ENCODE measurements at regions not wholly inside any gene's neighbourhood (a gene's known extent, or its start where the extent isn't known, plus 50 kb on each side); places are given as distances from the start of the nearest gene placed in this dataset.

- TF ChIP-seq POLR2AphosphoS5 (IDR thresholded peaks at IDR 0.05) (no peak), CTCF (IDR thresholded peaks at IDR 0.05) (no peak), POLR2A (IDR thresholded peaks at IDR 0.05) (no peak)
- Histone ChIP-seq H3K9me3 (no peaks in the 10 kb centered on the region), H3K36me3 (no peaks in the 10 kb centered on the region), H3K27ac (no peak overlapping the region), H3K4me1 (replicated peaks) (no peaks in the 10 kb centered on the region), H3K27me3 (replicated peaks; ENCODE audit: insufficient read depth) (no peaks in the 10 kb centered on the region), H3K4me3 (no peak overlapping the region)
- DNase-seq (ENCODE audit: low spot score): no peak
- intact Hi-C loops (cut with DNase I): no loop called here
- 88% methylated on average over 3 of the region's 3 CpGs for WGBS
Measured at GRCh38 chr6:15930207-15930606, 198.7 kb upstream of the MYLIP start.

- H3K4me3 ChIP-seq: no peak overlapping the region
- intact Hi-C loops (cut with DNase I): no loop called here
- 77% methylated on average over 1 of the region's 1 CpG for WGBS
Measured at GRCh38 chr6:15929685-15930084, 199.2 kb upstream of the MYLIP start.

GRCh38 chr6:15927531-15928225 lies 201.2 kb upstream of the MYLIP start:
- no peak for DNase-seq (ENCODE audit: low spot score)
- Histone ChIP-seq H3K4me1 (replicated peaks) (no peaks in the 10 kb centered on the region), H3K9me3 (no peaks in the 10 kb centered on the region), H3K4me3 (no peak overlapping the region), H3K27me3 (replicated peaks; ENCODE audit: insufficient read depth) (no peaks in the 10 kb centered on the region), H3K36me3 (no peaks in the 10 kb centered on the region), H3K27ac (no peak overlapping the region)
- WGBS: 92% methylated on average over 2 of the region's 2 CpGs
- TF ChIP-seq CTCF (IDR thresholded peaks at IDR 0.05) (no peak), POLR2AphosphoS5 (IDR thresholded peaks at IDR 0.05) (no peak), POLR2A (IDR thresholded peaks at IDR 0.05) (no peak)
- intact Hi-C loops (cut with DNase I): no loop called here

More at GRCh38 chr6:15929685-15930084, 199.2 kb upstream of the MYLIP start:
- H3K9me3 ChIP-seq: no peaks in the 10 kb centered on the region
- no peaks in the 10 kb centered on the region for H3K27me3 ChIP-seq (replicated peaks; ENCODE audit: insufficient read depth)
- TF ChIP-seq POLR2A (IDR thresholded peaks at IDR 0.05): no peak
- no peak for TF ChIP-seq POLR2AphosphoS5 (IDR thresholded peaks at IDR 0.05)
- TF ChIP-seq CTCF (IDR thresholded peaks at IDR 0.05): no peak
- no peak overlapping the region for H3K27ac ChIP-seq
- no peaks in the 10 kb centered on the region for H3K4me1 ChIP-seq (replicated peaks)
- no peaks in the 10 kb centered on the region for H3K36me3 ChIP-seq
- no peak for DNase-seq (ENCODE audit: low spot score)

GRCh38 chr6:15926256-15926655 lies 202.6 kb upstream of the MYLIP start:
- no peak for DNase-seq (ENCODE audit: low spot score)
- Histone ChIP-seq H3K4me1 (replicated peaks) (no peaks in the 10 kb centered on the region), H3K27me3 (replicated peaks; ENCODE audit: insufficient read depth) (no peaks in the 10 kb centered on the region), H3K4me3 (no peak overlapping the region), H3K9me3 (no peaks in the 10 kb centered on the region), H3K27ac (no peak overlapping the region), H3K36me3 (no peaks in the 10 kb centered on the region)
- WGBS: 64% methylated on average over 3 of the region's 3 CpGs
- intact Hi-C loops (cut with DNase I): no loop called here
- TF ChIP-seq POLR2AphosphoS5 (IDR thresholded peaks at IDR 0.05) (no peak), POLR2A (IDR thresholded peaks at IDR 0.05) (no peak), CTCF (IDR thresholded peaks at IDR 0.05) (no peak)

GRCh38 chr6:15924893-15925292 lies 204.0 kb upstream of the MYLIP start:
- Histone ChIP-seq H3K4me3 (no peak overlapping the region), H3K9me3 (no peaks in the 10 kb centered on the region), H3K27ac (no peak overlapping the region), H3K4me1 (replicated peaks) (no peaks in the 10 kb centered on the region), H3K36me3 (no peaks in the 10 kb centered on the region), H3K27me3 (replicated peaks; ENCODE audit: insufficient read depth) (no peaks in the 10 kb centered on the region)
- DNase-seq (ENCODE audit: low spot score): no peak
- intact Hi-C loops (cut with DNase I): no loop called here
- no peak for TF ChIP-seq POLR2A (IDR thresholded peaks at IDR 0.05)
- no peak for TF ChIP-seq POLR2AphosphoS5 (IDR thresholded peaks at IDR 0.05)
- TF ChIP-seq CTCF (IDR thresholded peaks at IDR 0.05): no peak

Data from prostate gland (tissue), 2 donors.